Right lobe of liver (tissue), 4 donors: ENCODE measurements at regions not wholly inside any gene's neighbourhood (a gene's known extent, or its start where the extent isn't known, plus 50 kb on each side); places are given as distances from the start of the nearest gene placed in this dataset.

ENCODE experiments used
- POLR2A ChIP-seq: fragments of 450-650 bp; IDR thresholded peaks from one replicate; pipeline ENCODE4 v1.6.1; 2017; ENCODE audit warnings: antibody characterized with exemption, mild to moderate bottlenecking
- TF ChIP-seq, protein P1 (sequence below), 4 donors: fragments of 200-600 bp in 3 of 4; fragments of 450-650 bp in 1 of 4; IDR thresholded peaks; one replicate each; pipeline versions ENCODE4 v1.5.1 to v1.8.0; 2016 to 2022; ENCODE audit warnings: antibody characterized with exemption in 4 of 4, mild to moderate bottlenecking in 2 of 4
- donor health status: DM: no; HTN: no; CAD: no.
- donor health status: DM: no; HTN: no; CAD: no.
- donor health status: DM: no; HTN: yes; CAD: no.

DNA sequence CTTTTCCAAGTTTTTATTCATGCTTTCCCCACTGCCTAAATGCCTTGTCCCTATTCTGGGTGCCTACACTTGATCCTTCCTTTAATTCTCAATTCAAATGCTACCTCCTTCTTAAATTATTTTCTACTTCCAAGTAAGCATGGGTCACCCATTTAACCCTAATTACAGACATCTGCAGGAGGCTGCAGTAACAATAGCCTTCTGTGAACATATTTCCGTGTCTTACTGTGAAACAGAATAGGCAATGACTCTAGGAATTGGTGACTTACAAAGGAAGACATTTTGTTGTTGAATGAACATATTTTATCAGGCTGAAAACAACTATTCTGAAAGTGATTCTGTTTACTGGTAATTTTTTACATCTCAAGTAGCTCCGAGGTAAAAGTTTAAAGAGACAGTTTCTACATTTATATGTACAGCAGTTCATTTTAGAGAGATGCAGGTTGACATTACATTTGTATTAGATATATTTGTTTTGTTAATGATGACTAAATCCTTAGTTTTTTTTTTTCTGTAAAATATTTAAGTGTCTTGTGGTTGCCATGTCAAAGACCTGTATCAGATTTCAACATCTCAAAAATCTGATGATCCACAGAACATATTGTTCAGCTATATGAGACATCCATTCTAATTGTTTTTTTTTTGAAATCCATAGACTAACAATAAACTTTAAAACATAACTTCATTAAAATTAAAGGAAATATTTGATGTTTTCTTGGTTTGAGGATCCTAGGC is 316.8 kb downstream of the CASP12 start:
- TF ChIP-seq, protein P1, sequence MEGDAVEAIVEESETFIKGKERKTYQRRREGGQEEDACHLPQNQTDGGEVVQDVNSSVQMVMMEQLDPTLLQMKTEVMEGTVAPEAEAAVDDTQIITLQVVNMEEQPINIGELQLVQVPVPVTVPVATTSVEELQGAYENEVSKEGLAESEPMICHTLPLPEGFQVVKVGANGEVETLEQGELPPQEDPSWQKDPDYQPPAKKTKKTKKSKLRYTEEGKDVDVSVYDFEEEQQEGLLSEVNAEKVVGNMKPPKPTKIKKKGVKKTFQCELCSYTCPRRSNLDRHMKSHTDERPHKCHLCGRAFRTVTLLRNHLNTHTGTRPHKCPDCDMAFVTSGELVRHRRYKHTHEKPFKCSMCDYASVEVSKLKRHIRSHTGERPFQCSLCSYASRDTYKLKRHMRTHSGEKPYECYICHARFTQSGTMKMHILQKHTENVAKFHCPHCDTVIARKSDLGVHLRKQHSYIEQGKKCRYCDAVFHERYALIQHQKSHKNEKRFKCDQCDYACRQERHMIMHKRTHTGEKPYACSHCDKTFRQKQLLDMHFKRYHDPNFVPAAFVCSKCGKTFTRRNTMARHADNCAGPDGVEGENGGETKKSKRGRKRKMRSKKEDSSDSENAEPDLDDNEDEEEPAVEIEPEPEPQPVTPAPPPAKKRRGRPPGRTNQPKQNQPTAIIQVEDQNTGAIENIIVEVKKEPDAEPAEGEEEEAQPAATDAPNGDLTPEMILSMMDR (IDR thresholded peaks at IDR 0.05): no peak
- TF ChIP-seq POLR2A: no peak
